CD1c-positive myeloid dendritic cell (primary cell): ENCODE measurements at regions not wholly inside any gene's neighbourhood (a gene's known extent, or its start where the extent isn't known, plus 50 kb on each side); places are given as distances from the start of the nearest gene placed in this dataset.

ENCODE experiments used
- DNase-seq: peaks from one replicate; pipeline ENCODE4 v3.0.0-alpha.2; 2016; ENCODE audit errors: extremely low spot score

GRCh38 chr3:153657046-153657445 is 464.1 kb upstream of the ARHGEF26 start:
- peak; percentile 28 for DNase-seq

DNA sequence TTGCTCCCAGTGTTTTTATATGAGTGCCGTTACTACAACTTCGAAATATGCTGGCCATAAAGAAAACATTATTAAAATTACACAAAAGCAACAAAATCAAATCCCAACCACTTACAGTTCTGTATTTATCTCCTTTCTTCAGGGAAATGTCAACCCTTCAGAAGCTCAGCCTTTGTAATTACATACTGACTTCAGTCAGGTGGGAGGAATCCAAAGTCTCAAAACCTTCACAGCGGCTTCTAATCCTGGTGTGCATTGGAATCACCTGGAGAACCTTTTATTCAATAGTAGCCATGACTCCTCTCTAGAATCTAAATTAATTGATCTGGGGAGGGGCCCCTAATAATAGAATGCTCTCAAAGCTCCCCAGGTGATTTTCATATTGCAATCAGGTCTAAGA is 463.7 kb upstream of the ARHGEF26 start:
- DNase-seq: no peak

DNA sequence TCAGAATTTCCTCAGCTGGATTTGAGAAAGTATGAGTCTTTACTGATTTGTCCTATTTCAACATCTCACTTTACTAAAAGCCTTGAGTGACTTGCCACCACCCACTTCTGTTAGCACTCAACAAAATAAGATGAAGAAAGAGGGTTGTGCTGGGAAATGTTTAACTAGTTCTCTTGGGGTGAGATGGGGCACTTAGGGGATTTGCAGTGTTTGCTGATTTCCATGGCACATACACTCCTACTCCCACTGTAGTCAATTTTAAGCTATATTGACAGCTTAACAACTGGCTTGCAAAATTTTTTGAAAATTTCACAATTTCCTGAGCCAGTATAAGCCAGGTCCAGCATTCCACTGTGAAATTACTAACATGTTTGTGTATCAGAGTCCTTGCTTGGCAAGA is 463.1 kb upstream of the ARHGEF26 start:
- DNase-seq: peak; percentile 20

DNA sequence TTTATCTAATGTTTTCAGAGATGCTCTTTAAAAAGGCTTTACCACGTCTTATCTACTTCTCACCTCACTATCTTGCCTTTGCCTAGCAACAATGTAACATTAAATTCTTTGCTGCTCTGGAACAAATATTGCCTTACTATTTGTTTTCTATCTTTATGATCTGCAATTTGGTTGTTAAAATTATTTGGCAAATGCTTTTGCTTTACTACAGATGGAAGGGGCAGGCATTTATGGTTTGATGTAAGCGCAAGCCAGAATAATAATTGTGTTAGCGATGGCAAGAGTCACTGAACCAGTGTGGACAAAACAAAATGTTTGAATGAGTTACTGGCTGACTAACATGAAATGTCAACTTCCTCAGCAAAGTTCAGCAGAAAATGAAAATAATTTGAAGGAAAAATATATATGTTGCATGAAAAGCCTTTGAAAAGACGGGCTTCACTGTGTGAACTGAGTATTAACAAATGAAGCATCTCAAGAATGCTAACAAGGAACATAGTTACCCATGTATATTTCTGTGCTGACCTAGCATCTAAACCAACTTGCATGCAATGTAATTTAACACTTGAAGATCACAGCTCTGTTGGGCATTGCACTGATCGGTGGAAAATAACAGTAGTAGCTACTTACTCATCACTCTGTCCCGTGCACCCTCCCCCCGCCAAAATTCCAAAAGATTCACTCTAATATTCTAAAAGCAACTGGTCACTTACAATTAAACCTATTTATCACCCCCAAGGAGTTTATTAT is 454.0 kb upstream of the ARHGEF26 start:
- no peak for DNase-seq

DNA sequence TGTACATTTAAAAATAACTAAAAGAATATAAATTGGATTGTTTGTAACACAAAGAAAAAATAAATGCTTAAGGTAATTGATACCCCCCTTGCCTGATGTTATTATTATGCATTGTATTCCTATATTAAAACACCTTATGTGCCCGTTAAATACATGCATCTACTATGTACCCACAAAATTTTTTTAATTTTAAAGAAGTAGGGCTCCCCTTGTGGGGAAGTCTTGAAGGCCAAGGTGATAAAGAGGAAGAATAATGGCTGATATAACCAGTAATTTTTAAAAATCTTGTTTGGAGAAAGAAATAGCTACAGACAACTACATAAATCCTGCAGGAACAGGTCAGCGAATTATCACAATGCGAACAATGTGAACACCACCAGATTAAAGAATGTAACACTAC is 451.7 kb upstream of the ARHGEF26 start:
- DNase-seq: no peak

DNA sequence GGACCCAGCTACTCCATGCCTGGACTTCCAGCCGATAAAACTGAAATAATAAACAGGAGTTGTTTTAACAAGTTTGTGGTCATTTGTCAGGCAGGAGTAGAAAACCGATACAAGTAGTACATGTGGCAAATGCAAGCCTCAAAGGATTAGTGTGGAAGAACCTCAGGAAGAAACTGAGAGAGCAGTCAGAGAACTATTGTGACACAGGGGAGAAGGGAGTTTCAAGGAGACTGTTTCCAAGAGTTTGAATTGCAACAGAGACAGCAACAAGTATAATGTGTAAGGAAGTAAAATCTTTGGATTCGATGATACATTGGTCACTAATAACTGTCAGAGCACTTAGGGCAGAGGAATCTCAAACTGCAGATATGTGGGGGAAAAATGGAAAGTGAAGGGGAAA is 450.6 kb upstream of the ARHGEF26 start:
- DNase-seq: no peak

DNA sequence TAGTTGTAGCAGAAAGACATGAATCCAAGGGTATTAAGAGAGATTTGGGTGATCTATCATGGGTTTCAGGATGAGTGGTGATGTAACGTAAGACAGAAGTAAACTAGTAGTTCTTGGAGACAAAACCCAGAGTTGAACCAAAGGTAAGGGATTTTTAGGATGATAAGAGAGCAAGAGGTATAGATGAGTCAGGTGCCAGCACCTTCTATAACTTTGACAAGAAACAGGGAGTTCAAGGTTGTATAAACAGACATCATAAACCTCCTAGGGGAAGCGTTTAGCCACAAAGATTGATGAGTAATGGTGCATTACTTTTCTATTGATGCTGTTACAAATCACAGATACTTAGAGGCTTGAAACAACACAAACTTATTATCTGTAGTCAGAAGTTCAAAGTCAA is 447.3 kb upstream of the ARHGEF26 start:
- DNase-seq: no peak

DNA sequence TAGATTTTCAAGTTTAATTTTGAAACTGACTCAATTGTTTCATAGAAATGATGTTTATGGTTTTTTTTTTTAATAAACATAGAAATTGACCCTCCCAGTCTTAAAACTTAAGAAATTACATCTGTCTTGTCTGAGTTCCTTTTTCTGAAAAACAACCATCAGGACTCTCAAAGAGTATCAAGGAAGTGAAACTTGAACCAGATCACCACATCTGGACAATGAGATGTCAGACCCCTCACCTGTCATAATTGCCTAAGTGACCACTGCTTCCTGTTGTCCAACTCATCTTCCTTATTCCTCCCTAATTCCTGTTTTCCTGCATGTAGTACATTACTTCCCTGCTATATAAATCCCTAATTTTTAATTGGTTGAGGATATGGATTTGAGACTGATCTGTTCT is 441.5 kb upstream of the ARHGEF26 start:
- DNase-seq: peak; percentile 68

DNA sequence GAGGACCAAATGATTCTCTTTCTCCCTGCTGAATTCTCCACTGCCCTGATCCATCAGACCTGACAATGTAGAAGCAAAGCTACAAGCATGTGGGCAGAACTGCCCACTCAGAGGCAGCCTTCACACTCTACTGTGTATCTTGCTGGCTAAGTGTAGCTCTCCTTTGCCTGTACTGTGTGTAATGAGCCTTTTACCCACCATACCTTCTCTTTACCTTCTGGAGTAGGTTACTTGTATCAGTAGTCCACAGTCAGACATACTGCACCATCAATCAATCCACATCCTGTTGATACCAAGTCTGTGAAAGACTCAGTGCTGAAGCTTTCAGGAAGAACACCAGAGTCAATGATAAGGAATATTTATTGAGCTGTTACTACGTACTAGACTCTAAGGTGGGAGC is 440.7 kb upstream of the ARHGEF26 start:
- DNase-seq: no peak

DNA sequence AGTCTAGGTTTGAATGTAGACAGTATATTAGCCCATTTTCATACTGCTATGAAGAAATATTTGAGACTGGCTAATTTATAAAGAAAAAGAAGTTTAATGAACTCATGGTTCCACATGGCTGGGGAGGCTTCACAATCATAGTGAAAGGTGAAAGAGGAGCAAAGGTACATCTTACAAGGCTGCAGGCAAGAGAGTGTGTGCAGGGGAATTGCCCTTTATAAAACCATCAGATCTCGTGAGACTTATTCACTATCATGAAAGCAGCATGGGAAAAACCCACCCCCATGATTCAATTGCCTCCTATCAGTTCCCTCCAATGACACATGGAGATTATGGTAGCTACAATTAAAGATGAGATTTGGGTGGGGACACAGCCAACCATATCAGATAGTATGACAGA is 440.1 kb upstream of the ARHGEF26 start:
- no peak for DNase-seq

- no peak for DNase-seq
These were observed 432.7 kb upstream of the ARHGEF26 start for GRCh38 chr3:153688301-153689120.

DNA sequence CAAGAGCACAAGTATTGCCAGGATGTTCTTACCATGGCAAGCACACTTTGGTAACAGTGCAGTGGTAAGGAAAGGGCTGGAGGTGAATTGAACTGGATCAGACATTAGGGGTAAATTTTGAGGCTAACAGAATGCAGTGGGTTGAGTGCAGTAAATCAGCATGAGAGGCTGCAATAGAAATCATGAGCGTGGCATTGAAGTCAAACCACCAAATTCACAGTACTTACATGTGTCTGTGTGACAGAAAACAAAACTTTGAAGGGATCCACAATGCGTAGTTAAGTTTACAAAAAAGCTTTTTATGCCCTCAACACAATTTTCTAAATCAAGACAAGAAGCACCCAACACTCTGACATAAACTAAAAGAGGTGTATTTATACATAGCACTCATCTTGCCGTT is 428.0 kb upstream of the ARHGEF26 start:
- DNase-seq: no peak

- no peak for DNase-seq
These were observed 419.1 kb upstream of the ARHGEF26 start for GRCh38 chr3:153702106-153702505.

GRCh38 chr3:153704115-153704514 is 417.1 kb upstream of the ARHGEF26 start:
- DNase-seq: no peak

DNA sequence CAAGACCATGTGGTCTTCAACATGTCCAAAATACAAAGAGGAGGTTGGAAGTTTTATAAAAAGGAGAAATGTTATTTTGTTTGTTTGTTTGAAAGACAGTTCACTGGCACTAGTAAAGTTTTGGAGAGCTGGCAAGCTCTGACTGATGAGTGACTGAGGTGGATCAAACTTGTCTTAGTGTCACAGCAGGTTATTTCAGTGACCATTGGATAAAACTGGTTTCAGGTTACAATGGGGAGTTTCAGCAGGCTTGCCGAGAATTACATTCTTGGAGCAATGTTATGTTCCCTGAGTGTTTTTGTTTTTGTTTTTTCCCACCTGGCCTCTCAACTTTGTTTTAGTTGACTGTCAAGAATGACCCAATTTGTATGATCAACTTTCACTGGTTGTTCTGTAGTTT is 414.5 kb upstream of the ARHGEF26 start:
- DNase-seq: no peak

DNA sequence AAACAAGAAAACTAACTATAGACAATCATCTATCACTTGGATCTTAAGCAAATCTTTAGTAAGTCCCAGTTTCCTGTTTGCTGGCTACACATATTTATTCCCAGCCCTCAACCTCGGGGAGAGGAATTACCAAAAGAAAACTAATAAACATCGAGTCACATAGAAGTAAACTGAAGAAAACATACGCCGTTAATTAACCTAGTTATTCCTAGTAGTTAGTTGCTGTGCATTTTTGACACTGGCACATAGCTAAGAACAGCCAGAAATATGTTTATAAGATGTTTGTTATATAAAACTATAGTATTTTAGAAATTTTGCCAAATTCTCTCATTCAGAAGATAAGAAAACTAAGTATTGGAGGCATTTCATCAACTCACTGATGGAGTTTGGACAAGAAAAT is 407.2 kb upstream of the ARHGEF26 start:
- DNase-seq: no peak

- DNase-seq: no peak
These were observed 406.5 kb upstream of the ARHGEF26 start for GRCh38 chr3:153714588-153715290.

DNA sequence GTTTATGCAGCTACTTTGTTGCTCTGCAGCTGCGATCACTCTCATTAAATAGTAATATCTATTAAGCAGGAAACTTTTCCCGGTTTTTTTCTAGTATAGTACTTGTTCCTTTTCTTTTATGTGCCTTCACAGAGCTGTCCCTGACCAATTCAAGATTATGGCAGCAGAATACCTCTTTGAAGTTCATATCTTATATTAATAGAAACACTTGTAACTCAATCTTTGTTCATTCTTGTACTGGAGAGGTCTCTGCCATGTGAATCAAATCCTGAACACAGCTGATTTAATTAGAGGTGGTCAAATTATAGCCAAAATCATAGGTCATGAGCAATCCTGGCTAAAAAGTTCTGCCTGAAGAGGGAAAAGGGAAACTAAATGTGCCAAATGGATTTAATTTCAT is 399.0 kb upstream of the ARHGEF26 start:
- no peak for DNase-seq

GRCh38 chr3:153731071-153731470 is 390.1 kb upstream of the ARHGEF26 start:
- no peak for DNase-seq

DNA sequence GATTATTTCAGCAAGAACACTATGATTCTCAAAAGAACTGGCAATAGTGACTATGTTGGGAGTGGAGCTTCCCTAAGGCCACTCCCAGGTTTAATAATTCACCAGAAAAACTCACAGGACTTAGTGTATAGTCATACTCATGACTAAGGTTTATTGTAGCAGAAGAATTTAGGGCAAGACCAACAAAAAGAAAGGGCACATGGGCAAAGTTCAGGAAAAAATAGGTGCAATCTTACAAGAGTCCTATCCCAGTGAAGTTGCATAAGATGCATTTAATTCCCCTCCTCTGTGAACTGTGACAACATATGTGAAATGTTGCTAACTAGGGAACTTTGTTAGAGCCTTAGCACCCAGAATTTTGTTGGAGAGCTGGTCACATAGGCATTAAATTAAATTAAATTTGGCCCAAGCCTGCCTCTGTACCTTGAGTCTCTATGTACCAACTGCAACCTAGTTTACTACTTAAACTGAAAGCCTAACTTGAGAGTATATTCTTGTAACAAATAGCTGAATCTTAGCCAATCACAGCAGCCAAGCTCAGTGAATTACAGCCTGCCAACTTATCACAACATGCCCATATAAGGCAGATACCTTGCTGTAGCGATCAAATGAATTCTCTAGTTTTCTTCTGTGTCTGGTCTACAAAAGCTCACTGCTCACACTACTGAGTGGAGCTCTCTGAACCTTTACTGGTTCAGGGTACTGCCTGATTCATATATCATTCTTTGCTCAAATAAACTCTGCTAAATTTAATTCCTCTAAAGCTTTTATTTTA is 386.2 kb upstream of the ARHGEF26 start:
- DNase-seq: no peak

- no peak for DNase-seq
These were observed 381.1 kb upstream of the ARHGEF26 start for GRCh38 chr3:153740109-153740508.

DNA sequence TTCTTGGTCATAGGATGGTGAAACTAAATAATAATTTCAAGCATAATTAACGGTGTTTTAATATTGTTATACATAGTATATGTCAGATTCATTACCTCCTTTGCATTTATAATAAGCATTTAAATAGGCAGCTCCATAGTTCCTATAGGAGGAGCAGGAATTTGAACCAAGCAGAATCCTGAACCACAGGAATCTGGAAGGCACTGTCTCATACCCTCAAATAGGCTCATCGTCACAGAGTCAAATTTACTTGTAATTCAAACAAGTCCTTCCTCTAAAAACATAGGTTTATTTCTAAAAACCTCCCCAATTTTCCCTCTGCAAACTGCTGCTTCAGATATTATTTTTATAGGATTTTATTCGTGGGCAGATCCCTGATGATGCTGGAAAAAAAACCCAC is 376.3 kb upstream of the ARHGEF26 start:
- DNase-seq: no peak
